Putamen (tissue), 1 donor: ENCODE measurements at regions not wholly inside any gene's neighbourhood (a gene's known extent, or its start where the extent isn't known, plus 50 kb on each side); places are given as distances from the start of the nearest gene placed in this dataset.

ENCODE experiments used
- DNase-seq: peaks from one replicate; pipeline ENCODE4 v3.0.0-alpha.2; 2016; ENCODE audit warnings: low spot score

- DNase-seq, result no peak
Measured at GRCh38 chr5:74187757-74188156, 452.8 kb downstream of the ENC1 start.

GRCh38 chr5:74186356-74187315 is 453.9 kb downstream of the ENC1 start:
- no peak for DNase-seq

DNA sequence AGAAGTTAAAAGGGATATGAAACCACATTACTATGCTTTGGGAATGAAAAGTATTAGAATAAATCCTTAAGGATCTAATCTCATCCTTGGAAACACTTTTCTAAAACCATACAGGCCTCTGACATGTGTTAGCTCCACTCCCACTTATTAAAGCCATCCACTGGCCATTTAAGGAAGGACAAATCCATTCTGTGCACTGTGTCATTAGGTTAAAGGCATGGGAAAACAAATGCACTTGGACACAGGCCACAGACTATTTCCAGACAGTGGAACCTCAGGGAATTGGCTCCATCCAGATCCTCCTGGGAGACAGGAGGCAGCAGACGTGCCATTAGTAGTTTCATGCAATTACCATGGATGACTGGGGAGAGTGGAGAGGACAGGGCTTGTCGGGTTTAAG is 454.9 kb downstream of the ENC1 start:
- DNase-seq, result no peak

DNA sequence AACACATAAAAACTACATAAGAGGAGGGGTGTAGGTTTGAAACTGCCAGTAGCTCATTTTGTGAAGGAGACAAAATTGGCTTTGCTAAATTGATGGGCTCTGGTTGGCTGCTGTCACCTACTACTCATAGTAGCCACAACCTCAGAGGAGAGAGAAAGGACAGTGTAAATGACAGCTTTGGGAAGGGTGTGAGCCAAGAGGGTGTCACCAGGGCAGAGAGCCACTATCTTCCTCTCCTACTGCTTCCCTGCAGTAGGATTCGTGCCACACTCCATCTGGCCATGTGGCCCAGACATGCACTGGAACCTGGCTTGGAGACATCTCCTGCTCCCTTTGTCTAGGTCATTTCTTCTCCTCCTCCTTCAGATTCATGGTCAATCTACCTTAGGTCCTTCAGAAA is 455.9 kb downstream of the ENC1 start:
- DNase-seq, result no peak

GRCh38 chr5:74183041-74183440 is 457.5 kb downstream of the ENC1 start:
- DNase-seq, result peak; percentile 47

- no peak for DNase-seq
Measured at GRCh38 chr5:74182603-74183002, 457.9 kb downstream of the ENC1 start.

DNA sequence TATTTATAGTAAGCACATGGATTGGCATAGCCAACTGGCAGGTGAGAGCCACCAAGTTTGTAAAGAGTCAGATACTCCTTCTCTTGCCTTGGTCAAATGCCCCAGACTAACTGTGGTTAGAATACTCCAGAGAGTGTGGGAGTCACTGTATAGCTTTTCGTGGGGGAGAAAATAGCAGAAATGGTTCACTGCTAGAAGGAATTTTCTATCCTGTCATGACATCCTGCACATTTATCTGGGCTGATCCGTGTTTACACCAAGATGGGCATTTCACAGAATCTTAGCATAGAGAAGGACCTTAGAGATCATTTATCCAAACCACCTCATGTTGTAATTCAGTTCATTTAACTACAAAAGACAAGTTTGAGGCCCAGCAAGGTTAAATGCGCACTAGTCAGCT is 460.8 kb downstream of the ENC1 start:
- DNase-seq, result no peak

- DNase-seq, result no peak
Measured at GRCh38 chr5:74179179-74179578, 461.3 kb downstream of the ENC1 start.

GRCh38 chr5:74177961-74178360 is 462.6 kb downstream of the ENC1 start:
- no peak for DNase-seq

- DNase-seq, result no peak
Measured at GRCh38 chr5:74174366-74174765, 466.2 kb downstream of the ENC1 start.

DNA sequence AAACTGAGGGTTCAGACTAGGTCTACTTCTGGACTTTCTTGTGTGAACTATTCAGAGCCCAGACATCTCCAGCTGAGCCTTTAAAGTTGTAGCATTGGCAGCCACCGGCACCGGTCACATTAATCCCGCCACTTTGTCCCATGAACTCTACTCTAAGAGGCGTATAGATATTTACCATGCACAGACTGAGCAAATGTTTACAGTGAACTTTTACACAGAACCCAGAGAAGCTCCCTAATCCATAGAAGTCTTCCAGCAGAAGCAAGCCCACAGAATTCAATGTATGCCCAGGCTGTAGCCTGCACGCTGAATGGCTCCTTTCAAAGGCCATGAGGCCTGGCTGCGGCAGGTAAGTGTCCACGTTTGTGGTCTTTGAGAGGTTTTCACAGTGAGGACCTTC is 466.9 kb downstream of the ENC1 start:
- DNase-seq, result no peak

DNA sequence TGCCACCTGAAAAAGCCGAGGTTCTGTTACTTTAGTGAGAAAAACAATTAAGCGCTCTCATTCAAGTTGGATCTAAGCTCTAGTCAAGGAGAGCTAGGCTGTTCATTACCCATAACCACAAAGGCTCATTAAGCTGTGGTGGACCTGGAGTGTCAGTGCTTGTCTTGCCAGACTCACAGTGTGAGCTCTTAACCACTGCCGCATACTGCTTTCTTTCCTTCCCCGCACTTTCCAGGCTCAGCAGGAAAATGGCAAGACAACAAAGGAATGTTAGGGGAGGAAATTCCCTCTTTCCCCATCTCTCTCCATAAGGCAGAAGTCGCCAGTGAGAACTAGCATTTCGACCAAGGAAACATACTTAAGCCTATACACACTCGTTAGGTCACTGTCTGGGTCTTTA is 467.3 kb downstream of the ENC1 start:
- DNase-seq, result no peak

- no peak for DNase-seq
Measured at GRCh38 chr5:74169701-74170100, 470.8 kb downstream of the ENC1 start.

DNA sequence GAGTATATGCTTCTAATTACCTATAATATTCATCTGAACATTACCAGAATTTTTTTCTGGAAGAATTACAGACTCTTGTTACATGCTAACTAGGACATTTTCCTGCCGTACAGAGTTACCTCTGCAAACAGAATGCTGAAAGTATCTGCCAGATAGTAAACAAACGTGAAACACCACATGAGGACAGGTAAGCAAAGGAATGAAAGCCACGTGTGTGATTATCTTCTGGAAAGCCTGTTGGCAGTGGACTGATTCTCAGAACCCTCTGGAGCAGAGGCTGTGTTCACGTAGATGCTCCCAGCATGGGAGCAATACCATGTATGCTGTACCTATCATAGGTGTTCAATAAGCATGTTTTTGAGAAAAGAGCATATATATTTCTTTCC is 472.6 kb downstream of the ENC1 start:
- DNase-seq, result no peak

DNA sequence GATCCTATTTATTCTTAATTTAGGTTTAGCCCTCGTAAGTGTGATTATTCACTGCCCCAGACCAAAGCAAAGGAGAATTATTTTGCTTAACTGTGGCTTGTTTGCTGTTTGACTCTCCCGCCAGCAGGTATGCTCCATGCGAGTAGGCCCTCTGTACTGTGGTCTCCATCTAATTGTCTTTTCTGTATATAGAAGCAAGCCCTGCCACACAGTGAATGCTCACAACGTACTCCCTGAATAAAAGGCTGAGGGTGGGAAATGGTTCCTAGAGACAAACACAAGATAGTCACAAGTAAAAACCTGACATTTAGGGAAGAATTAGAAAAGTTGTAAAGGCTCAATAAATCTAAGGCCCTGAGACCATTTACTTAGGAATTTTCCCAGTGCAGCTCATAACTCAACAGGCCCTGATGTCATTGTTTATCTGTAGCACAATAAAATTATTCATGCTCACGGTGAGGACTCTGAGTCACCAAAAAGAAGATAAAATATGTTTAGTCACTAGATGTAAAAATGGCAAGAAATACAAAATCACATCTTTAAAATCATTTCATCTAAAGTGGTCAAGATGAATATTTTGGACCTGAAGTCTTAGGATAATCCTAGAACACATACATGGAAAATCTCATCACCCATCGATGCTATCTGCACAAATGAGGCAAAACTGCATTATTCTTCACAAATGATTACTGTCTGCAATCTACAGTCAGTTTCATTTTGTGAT is 473.2 kb downstream of the ENC1 start:
- DNase-seq, result no peak

DNA sequence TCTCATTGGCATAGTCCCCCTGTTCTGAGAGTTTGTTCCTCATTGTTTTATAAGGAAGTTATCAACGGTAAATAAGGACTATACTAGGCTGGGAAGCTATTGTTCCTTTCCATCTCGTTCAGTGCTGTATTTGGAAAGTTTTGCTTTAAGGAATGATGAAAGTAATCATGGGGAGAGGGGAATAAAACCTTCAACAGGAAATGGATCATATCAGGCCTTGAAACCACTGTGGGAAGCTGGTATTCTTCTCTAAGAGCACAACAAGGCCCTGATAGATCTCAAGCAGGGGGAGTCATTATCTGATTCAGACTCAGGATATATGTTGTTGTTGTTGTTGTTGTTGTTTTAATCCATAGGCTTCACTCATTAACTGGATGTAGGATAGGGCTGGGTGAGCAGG is 474.5 kb downstream of the ENC1 start:
- DNase-seq, result no peak

DNA sequence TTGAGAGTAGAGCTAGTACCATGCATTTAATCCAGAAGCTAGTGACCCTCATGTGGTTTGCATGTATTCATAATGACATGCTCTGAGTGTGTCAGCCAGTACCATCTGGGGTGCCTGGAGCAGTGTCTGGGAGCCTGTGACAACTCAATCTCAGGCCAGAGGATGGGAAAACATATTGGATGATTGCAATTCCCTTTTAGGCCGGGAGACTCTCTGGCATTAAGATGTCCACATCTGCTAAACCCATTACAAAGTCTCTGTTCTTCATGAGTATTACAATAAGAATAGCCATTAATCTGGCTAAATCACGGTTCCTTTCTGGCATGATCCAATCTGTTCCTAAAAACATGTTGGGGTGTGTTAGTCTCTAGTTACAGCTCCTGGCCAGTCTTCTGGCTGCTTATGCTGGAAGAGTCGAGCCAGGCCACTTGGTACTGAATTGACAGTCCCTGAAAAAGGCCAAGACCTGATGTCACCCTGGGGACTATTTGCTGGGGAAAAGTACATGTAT is 475.7 kb downstream of the ENC1 start:
- DNase-seq, result no peak

DNA sequence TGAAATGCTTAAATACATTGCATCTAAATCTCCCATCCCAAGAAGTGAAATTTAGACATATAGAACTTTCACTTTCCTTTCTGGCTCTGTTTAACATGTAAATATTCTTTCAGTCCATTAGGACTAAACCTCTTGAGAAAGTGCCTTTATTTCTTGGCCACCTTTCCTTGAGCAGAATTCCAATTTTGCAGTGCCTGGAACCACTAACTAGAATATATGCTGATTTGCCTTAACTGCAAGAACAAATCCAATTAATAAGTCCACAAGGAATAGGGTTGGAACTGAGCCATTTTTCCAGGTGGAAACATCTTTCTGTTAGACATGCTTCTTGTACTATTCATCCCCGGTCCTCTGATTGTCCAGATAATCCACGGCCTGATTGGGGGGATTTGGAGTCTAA is 478.0 kb downstream of the ENC1 start:
- no peak for DNase-seq

DNA sequence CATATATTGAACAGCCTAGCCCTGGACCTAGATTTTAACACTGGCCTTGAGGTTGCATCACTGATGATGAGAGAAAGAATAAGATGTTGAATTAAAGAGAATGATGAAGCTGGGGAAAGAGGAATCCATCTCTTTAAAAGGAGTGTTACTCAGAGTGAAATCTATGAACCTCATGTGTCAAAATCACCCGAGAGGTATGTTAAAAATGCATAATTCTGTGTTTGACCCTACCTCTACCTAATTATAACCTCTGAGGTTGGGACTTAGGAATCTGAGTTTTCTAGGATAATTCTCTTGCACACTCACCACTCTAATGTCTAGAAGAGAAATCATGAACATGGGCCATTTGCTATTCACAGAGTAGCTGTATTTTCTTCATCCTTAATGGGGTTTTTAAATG is 479.4 kb downstream of the ENC1 start:
- no peak for DNase-seq

GRCh38 chr5:74156728-74157383 is 483.7 kb downstream of the ENC1 start:
- no peak for DNase-seq

DNA sequence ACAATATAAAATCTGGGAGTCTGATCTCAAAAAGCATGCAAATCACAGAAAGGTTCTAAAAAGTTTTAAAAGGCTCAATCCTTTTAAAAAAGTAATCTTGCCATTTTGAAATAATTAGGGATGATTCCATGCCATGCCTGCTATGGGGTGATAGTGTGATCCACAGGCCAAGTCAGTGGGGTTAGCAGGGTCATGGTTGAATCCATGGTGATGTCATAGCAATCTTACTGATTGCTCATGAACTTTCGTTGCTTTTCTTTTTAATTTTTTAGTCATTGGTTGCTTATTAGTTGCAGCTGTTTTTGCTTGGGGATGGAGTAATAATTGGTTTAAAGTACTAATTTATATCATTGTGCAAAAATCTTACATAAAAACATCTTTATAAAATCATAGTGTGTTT is 485.0 kb downstream of the ENC1 start:
- no peak for DNase-seq

DNA sequence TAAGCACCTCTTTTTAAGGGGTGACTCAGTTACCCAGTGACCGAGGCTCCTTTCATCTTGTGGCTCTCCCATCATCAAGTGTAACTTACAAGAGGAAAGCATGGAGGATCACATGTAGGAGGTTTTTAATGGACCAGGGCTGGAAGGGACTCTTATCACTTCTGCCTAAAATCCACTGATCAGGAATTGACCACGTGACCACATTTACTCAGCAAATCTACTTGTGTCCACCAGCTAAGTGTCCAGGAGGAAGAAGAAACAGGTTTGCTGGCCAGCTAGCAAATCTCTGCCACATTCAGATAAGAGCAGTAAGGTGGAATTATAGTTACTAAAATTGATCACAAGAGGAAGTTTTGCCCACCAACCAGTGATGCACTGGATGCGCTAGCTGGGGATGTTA is 486.0 kb downstream of the ENC1 start:
- no peak for DNase-seq
